ENCODE measurements at regions not wholly inside any gene's neighbourhood (a gene's known extent, or its start where the extent isn't known, plus 50 kb on each side); places are given as distances from the start of the nearest gene placed in this dataset.
"Not testable (repeated sequence)": the region's sequence is repeated elsewhere in the genome, so short reads cannot be mapped to it uniquely, and the experiment has no call there.

GRCh38 chr3:191646242-191646641 lies 185.3 kb downstream of the PYDC2 start:
- DNase-seq (ENCODE audit: low spot score), result no peak

- no peak for DNase-seq (ENCODE audit: low spot score)
Measured at GRCh38 chr3:191648787-191649186, 187.8 kb downstream of the PYDC2 start.

- no peak for DNase-seq (ENCODE audit: low spot score)
Measured at GRCh38 chr3:191649626-191650025, 188.7 kb downstream of the PYDC2 start.

- DNase-seq (ENCODE audit: low spot score), result not testable (repeated sequence)
Measured at GRCh38 chr3:191658781-191659419, 197.9 kb downstream of the PYDC2 start.

GRCh38 chr3:191662150-191662549 lies 201.2 kb downstream of the PYDC2 start:
- DNase-seq (ENCODE audit: low spot score), result not testable (repeated sequence)

GRCh38 chr3:191680989-191681597 lies 220.1 kb downstream of the PYDC2 start:
- DNase-seq (ENCODE audit: low spot score), result no peak

- DNase-seq (ENCODE audit: low spot score), result no peak
Measured at GRCh38 chr3:191682961-191683360, 222.0 kb downstream of the PYDC2 start.

GRCh38 chr3:191686626-191687025 lies 225.7 kb downstream of the PYDC2 start:
- no peak for DNase-seq (ENCODE audit: low spot score)

- no peak for DNase-seq (ENCODE audit: low spot score)
Measured at GRCh38 chr3:191688756-191689433, 227.9 kb downstream of the PYDC2 start.

GRCh38 chr3:191691184-191691583 lies 230.2 kb downstream of the PYDC2 start:
- not testable (repeated sequence) for DNase-seq (ENCODE audit: low spot score)

- DNase-seq (ENCODE audit: low spot score), result no peak
Measured at GRCh38 chr3:191695131-191695814, 234.3 kb downstream of the PYDC2 start.

GRCh38 chr3:191695815-191696153 lies 234.8 kb downstream of the PYDC2 start:
- DNase-seq (ENCODE audit: low spot score), result no peak

GRCh38 chr3:191696348-191696747 lies 235.4 kb downstream of the PYDC2 start:
- no peak for DNase-seq (ENCODE audit: low spot score)

- no peak for DNase-seq (ENCODE audit: low spot score)
Measured at GRCh38 chr3:191699546-191699945, 238.6 kb downstream of the PYDC2 start.

GRCh38 chr3:191702121-191702520 lies 241.2 kb downstream of the PYDC2 start:
- no peak for DNase-seq (ENCODE audit: low spot score)

GRCh38 chr3:191707817-191708216 lies 246.9 kb downstream of the PYDC2 start:
- DNase-seq (ENCODE audit: low spot score), result no peak

- DNase-seq (ENCODE audit: low spot score), result no peak
Measured at GRCh38 chr3:191715585-191715984, 254.6 kb downstream of the PYDC2 start.

- no peak for DNase-seq (ENCODE audit: low spot score)
Measured at GRCh38 chr3:191721390-191721861, 260.5 kb downstream of the PYDC2 start.

- DNase-seq (ENCODE audit: low spot score), result no peak
Measured at GRCh38 chr3:191721990-191722389, 261.0 kb downstream of the PYDC2 start.

GRCh38 chr3:191727338-191727737 lies 266.4 kb downstream of the PYDC2 start:
- DNase-seq (ENCODE audit: low spot score), result no peak

- DNase-seq (ENCODE audit: low spot score), result no peak
Measured at GRCh38 chr3:191728186-191728585, 267.2 kb downstream of the PYDC2 start.

GRCh38 chr3:191737742-191738141 lies 276.8 kb downstream of the PYDC2 start:
- DNase-seq (ENCODE audit: low spot score), result no peak

- no peak for DNase-seq (ENCODE audit: low spot score)
Measured at GRCh38 chr3:191740712-191741111, 279.7 kb downstream of the PYDC2 start.

Measured in D341Med (cell line).